Colonic mucosa (tissue), 4 donors: ENCODE measurements at regions not wholly inside any gene's neighbourhood (a gene's known extent, or its start where the extent isn't known, plus 50 kb on each side); places are given as distances from the start of the nearest gene placed in this dataset.

Experiments
- DNase-seq: peaks from one replicate; pipeline ENCODE4 v3.0.0-alpha.2; 2020
- H3K27ac ChIP-seq: fragments of 200-600 bp; one replicate; pipeline ENCODE4 v1.8.0; 2021
- H3K27me3 ChIP-seq: fragments of 200-600 bp; one replicate; pipeline ENCODE4 v1.8.0; 2021
- H3K36me3 ChIP-seq: fragments of 200-600 bp; one replicate; pipeline ENCODE4 v1.8.0; 2021
- H3K4me1 ChIP-seq: fragments of 200-600 bp; one replicate; pipeline ENCODE4 v1.8.0; 2021; ENCODE audit warnings: mild to moderate bottlenecking
- H3K4me3 ChIP-seq: fragments of 200-600 bp; one replicate; pipeline ENCODE4 v1.8.0; 2021
- H3K9ac ChIP-seq, 2 donors: one replicate each; pipeline ENCODE4 v1.7.0; 2013; ENCODE audit warnings: control low read depth in 2 of 2, low read depth in 2 of 2, low read length in 2 of 2
- H3K9me3 ChIP-seq: fragments of 200-600 bp; one replicate; pipeline ENCODE4 v1.8.0; 2021
- intact Hi-C: fragments of 100-400 bp; cut with DNase I; formaldehyde crosslinking; loops from one replicate; pipeline ENCODE4 v1.14.1; 2022
- TF ChIP-seq, protein P1 (sequence below): fragments of 200-600 bp; IDR thresholded peaks from one replicate; pipeline ENCODE4 v1.8.0; 2022; ENCODE audit warnings: antibody characterized with exemption, mild to moderate bottlenecking
- donor health status: healthy.
- donor health status: DM: no; HTN: no; CAD: no.
- donor health status: DM: no; HTN: no; CAD: no.

- Histone ChIP-seq H3K9ac (no peak overlapping the region), H3K9me3 (no peaks in the 10 kb centered on the region), H3K4me3 (no peak overlapping the region), H3K27ac (no peak overlapping the region), H3K4me1 (no peaks in the 10 kb centered on the region), H3K36me3 (no peaks in the 10 kb centered on the region), H3K27me3 (no peaks in the 10 kb centered on the region)
- no peak for DNase-seq
- intact Hi-C loops: no loop called here
- TF ChIP-seq, protein P1, sequence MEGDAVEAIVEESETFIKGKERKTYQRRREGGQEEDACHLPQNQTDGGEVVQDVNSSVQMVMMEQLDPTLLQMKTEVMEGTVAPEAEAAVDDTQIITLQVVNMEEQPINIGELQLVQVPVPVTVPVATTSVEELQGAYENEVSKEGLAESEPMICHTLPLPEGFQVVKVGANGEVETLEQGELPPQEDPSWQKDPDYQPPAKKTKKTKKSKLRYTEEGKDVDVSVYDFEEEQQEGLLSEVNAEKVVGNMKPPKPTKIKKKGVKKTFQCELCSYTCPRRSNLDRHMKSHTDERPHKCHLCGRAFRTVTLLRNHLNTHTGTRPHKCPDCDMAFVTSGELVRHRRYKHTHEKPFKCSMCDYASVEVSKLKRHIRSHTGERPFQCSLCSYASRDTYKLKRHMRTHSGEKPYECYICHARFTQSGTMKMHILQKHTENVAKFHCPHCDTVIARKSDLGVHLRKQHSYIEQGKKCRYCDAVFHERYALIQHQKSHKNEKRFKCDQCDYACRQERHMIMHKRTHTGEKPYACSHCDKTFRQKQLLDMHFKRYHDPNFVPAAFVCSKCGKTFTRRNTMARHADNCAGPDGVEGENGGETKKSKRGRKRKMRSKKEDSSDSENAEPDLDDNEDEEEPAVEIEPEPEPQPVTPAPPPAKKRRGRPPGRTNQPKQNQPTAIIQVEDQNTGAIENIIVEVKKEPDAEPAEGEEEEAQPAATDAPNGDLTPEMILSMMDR: no peak
These were observed 115.7 kb downstream of the TLE3 start for GRCh38 chr15:69982037-69982436.

- Histone ChIP-seq H3K9ac (no peak overlapping the region), H3K4me3 (no peak overlapping the region), H3K36me3 (no peaks in the 10 kb centered on the region), H3K27me3 (no peaks in the 10 kb centered on the region), H3K27ac (no peak overlapping the region), H3K4me1 (no peaks in the 10 kb centered on the region), H3K9me3 (no peaks in the 10 kb centered on the region)
- DNase-seq: no peak
- intact Hi-C loops: no loop called here
- TF ChIP-seq, protein P1: no peak
These were observed 113.9 kb downstream of the TLE3 start for GRCh38 chr15:69983696-69984265.

DNA sequence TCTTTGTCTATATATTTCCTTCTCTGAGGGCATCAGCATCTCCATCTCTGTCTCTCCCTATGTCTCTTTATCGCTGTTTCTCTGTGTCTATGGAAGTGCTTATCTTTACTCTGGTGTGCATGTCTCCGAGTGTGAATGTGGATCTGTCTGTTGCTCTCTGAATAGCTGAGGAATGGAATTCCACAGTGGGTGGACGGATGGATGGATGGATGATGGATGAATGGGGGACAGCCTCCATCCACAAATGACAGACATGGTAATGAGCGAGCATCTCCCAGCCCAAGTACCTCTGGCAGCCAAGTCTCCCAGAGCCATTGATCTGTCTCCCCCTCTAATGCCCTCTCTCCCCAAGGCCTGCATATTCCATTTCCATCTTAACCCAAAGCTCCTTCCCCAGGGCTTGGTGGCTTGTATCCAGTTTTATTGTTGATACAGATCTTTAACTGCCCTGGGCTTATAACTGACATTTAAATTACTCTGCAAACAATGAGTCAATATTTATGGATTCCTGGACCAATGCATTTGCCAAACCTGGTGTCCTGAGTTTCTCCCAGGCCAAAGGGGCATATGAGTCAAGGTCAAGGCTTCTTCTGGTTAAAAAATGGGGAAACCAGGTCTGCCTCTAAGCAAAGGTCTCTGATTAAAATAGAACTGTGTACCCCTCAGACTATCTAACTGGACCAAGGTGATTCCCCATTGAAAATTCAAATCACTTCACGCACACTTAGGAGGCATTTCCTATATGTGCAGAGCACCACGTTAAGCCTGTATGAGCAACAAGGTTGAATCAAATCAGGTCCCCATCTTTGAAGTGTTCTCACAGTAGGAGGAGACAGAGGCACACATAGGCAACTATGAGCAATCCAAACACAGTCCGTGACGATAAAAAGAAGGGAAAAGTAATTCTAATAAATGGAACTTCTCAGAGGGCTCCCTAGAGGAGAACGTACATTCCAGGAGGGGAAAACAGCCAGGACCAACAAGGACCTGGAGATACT, 109.9 kb downstream of the TLE3 start:
- Histone ChIP-seq H3K27me3 (no peaks in the 10 kb centered on the region), H3K4me1 (no peaks in the 10 kb centered on the region), H3K9me3 (no peaks in the 10 kb centered on the region), H3K36me3 (no peaks in the 10 kb centered on the region), H3K4me3 (no peak overlapping the region), H3K27ac (no peak overlapping the region), H3K9ac (no peak overlapping the region)
- DNase-seq: no peak
- intact Hi-C loops: no loop called here
- TF ChIP-seq, protein P1: no peak

DNA sequence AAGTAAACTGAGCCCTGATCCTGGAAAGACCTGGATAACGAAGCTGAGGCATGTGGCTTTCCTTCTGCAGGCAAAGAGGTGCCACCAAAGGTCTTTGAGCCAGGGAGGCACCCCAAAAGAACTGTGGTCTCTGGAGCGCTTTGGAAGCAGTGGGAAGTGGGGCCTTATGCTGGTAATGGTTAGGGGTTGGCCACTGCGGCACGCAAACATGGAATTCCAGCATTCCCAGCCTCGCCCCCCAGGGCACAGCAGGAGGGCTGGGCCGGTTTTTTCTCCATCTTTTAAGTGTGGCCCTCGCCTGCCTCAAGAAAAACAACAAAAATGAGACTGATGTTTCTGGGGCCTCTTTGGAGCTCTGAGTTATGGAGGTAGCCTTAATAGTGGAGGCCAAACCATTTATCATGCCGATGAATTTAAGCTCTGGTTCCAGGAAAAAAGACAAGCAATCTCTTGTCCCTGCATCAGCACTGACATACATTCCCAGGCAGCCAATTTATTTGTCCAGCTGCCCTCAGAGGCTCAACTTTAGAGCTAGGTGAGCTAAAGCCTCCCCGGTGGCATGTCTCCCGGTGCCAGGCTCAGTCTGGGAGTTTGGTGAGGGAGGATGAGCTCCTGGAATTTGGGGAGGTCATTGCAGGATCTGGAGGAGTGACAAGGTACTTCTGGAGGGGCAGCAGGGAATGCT, 109.0 kb downstream of the TLE3 start:
- intact Hi-C loops: no loop called here
- Histone ChIP-seq H3K27ac (no peak overlapping the region), H3K4me3 (no peak overlapping the region), H3K4me1 (no peaks in the 10 kb centered on the region), H3K9ac (no peak overlapping the region), H3K36me3 (no peaks in the 10 kb centered on the region), H3K9me3 (no peaks in the 10 kb centered on the region), H3K27me3 (no peaks in the 10 kb centered on the region)
- DNase-seq: no peak
- TF ChIP-seq, protein P1: no peak

GRCh38 chr15:69990566-69991421, 106.9 kb downstream of the TLE3 start:
- Histone ChIP-seq H3K4me1 (peaks cover 7% of the 10 kb centered on the region), H3K27me3 (no peaks in the 10 kb centered on the region), H3K27ac (no peak overlapping the region), H3K9me3 (no peaks in the 10 kb centered on the region), H3K9ac (no peak overlapping the region), H3K4me3 (no peak overlapping the region), H3K36me3 (no peaks in the 10 kb centered on the region)
- DNase-seq: no peak
- intact Hi-C loops: no loop called here
- TF ChIP-seq, protein P1: no peak
